CD14-positive monocyte (primary cell): ENCODE measurements at regions not wholly inside any gene's neighbourhood (a gene's known extent, or its start where the extent isn't known, plus 50 kb on each side); places are given as distances from the start of the nearest gene placed in this dataset.

Experiments
- DNase-seq, 3 donors: peaks; one replicate each; pipeline ENCODE4 v3.0.0-alpha.2; 2011 to 2022
- H2AFZ ChIP-seq: 2 replicates; pipeline ENCODE4 v1.6.0; 2012; ENCODE audit warnings: mild to moderate bottlenecking, low read depth, low read length, inconsistent platforms; ENCODE audit not compliant: insufficient read depth, poor library complexity, severe bottlenecking
- H3K27ac ChIP-seq, 2 donors: 1 replicate in 1 of 2; 2 replicates in 1 of 2; pipeline ENCODE4 v1.5.1; 2012 to 2013; ENCODE audit warnings: low read length in 2 of 2, control low read depth in 1 of 2, inconsistent platforms in 1 of 2, low read depth in 1 of 2, mild to moderate bottlenecking in 1 of 2
- H3K27me3 ChIP-seq, 2 donors: one replicate each; pipeline versions ENCODE4 v1.6.0 to v1.6.1; 2011 to 2013; ENCODE audit warnings: low read length in 2 of 2; ENCODE audit not compliant: control insufficient read depth in 2 of 2, insufficient read depth in 2 of 2
- H3K36me3 ChIP-seq, 2 donors: replicated peaks in 1 of 2; 1 replicate in 1 of 2; 2 replicates in 1 of 2; pipeline versions ENCODE4 v1.5.1 to v1.6.1; 2012 to 2013; ENCODE audit warnings: low read length in 2 of 2, control low read depth in 1 of 2, inconsistent platforms in 1 of 2, mild to moderate bottlenecking in 1 of 2; ENCODE audit not compliant: insufficient read depth in 2 of 2, control insufficient read depth in 1 of 2
- H3K4me1 ChIP-seq, 2 donors: 1 replicate in 1 of 2; 2 replicates in 1 of 2; pipeline versions ENCODE4 v1.5.1 to v1.6.1; 2012 to 2013; ENCODE audit warnings: low read length in 2 of 2, control low read depth in 1 of 2, inconsistent platforms in 1 of 2, mild to moderate bottlenecking in 1 of 2, moderate library complexity in 1 of 2; ENCODE audit not compliant: insufficient read depth in 2 of 2, control insufficient read depth in 1 of 2
- H3K4me2 ChIP-seq: replicated peaks from 2 replicates; pipeline ENCODE3; 2012; ENCODE audit warnings: low read length, moderate library complexity, mild to moderate bottlenecking; ENCODE audit not compliant: poor library complexity, severe bottlenecking; ENCODE audit errors: extremely low read depth
- H3K4me3 ChIP-seq, 3 experiments: fragments of 200-600 bp in 1 of 3; sonication (generic) in 1 of 3; replicated peaks in 1 of 3; 1 replicate in 2 of 3; 2 replicates in 1 of 3; pipeline ENCODE4 v1.5.1; 2011 to 2013; ENCODE audit warnings: low read length in 3 of 3, mild to moderate bottlenecking in 3 of 3, control low read depth in 2 of 3, low read depth in 2 of 3, inconsistent platforms in 1 of 3, moderate library complexity in 1 of 3
- H3K79me2 ChIP-seq: 2 replicates; pipeline ENCODE4 v1.6.0; 2012; ENCODE audit warnings: mild to moderate bottlenecking, control low read depth, inconsistent platforms, low read length, moderate library complexity; ENCODE audit not compliant: insufficient read depth
- H3K9ac ChIP-seq: 2 replicates; pipeline ENCODE4 v1.6.0; 2017; ENCODE audit warnings: low read length, mild to moderate bottlenecking; ENCODE audit not compliant: insufficient read depth, poor library complexity, severe bottlenecking
- H3K9me3 ChIP-seq, 2 donors: replicated peaks in 1 of 2; 1 replicate in 1 of 2; 2 replicates in 1 of 2; pipeline versions ENCODE4 v1.5.1 to v1.6.1; 2012 to 2013; ENCODE audit warnings: low read length in 2 of 2, control low read depth in 1 of 2; ENCODE audit not compliant: control insufficient read depth in 1 of 2, insufficient read depth in 1 of 2
- H4K20me1 ChIP-seq: 2 replicates; pipeline ENCODE4 v1.6.0; 2012; ENCODE audit warnings: mild to moderate bottlenecking, low read length, control low read depth, moderate library complexity; ENCODE audit not compliant: insufficient read depth
- H3K27ac Mint-ChIP-seq, 7 donors: one replicate each; pipeline ENCODE4 v1.8.0; 2020; ENCODE audit warnings: mild to moderate bottlenecking in 7 of 7, mixed read lengths in 7 of 7, moderate library complexity in 6 of 7, inconsistent platforms in 2 of 7
- H3K27me3 Mint-ChIP-seq, 3 donors: one replicate each; pipeline ENCODE4 v1.8.0; 2021 to 2022; ENCODE audit warnings: low read depth in 3 of 3, mild to moderate bottlenecking in 3 of 3, mixed read lengths in 3 of 3, moderate library complexity in 3 of 3, inconsistent platforms in 1 of 3
- H3K36me3 Mint-ChIP-seq, 2 donors: one replicate each; pipeline ENCODE4 v1.8.0; 2020; ENCODE audit warnings: mixed read lengths in 2 of 2, inconsistent platforms in 1 of 2, mild to moderate bottlenecking in 1 of 2
- H3K4me1 Mint-ChIP-seq: one replicate; pipeline ENCODE4 v1.8.0; 2020; ENCODE audit warnings: mild to moderate bottlenecking, mixed read lengths
- H3K4me3 Mint-ChIP-seq, 2 donors: one replicate each; pipeline ENCODE4 v1.8.0; 2020; ENCODE audit warnings: mild to moderate bottlenecking in 2 of 2, mixed read lengths in 2 of 2, moderate library complexity in 1 of 2
- H3K9me3 Mint-ChIP-seq, 7 donors: one replicate each; pipeline ENCODE4 v1.8.0; 2020 to 2022; ENCODE audit warnings: mixed read lengths in 7 of 7, mild to moderate bottlenecking in 6 of 7, moderate library complexity in 6 of 7, inconsistent platforms in 2 of 7
- CTCF ChIP-seq: fragments of 200-600 bp; IDR thresholded peaks from one replicate; pipeline ENCODE4 v1.8.0; 2022; ENCODE audit warnings: antibody characterized with exemption, mild to moderate bottlenecking
- WGBS: methylation state at CpG from one replicate; pipeline ENCODE4 v1.1.5; 2013; ENCODE audit warnings: missing lambda C conversion rate; ENCODE audit not compliant: insufficient coverage; 5-methylcytosine and 5-hydroxymethylcytosine counted together
- intact Hi-C, 2 donors: fragments of 100-400 bp; cut with micrococcal nuclease; formaldehyde crosslinking; loops; one replicate each; pipeline versions ENCODE4 v1.15.0 to v1.15.1; 2023

DNA sequence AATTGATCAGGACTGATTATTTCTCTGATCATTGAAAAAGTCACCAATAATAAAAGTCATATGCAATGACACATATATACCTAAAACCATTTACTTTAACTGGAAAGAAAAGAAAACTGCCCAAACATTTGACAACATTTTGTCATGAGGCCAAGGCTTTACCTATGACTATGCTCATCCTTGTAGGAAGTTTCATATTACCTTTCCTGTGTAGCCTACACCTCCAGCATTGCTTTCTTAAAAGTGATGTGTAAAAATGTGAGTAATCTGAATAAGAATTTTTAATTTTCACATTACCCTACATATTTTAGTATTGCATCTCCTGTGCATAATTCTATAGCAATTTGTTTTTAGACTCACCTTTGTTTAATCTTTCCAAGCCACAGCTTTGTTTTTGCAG is 419.8 kb upstream of the FIGN start:
- no peak overlapping the region for H3K27ac ChIP-seq
- no peak overlapping the region for H3K4me2 ChIP-seq
- no peak overlapping the region for H3K9ac ChIP-seq
- no peaks in the 10 kb centered on the region for H3K79me2 ChIP-seq
- H3K9me3 ChIP-seq, result no peaks in the 10 kb centered on the region
- no peaks in the 10 kb centered on the region for H3K4me1 ChIP-seq
- Mint-ChIP-seq H3K27me3 (no peaks in the 10 kb centered on the region), H3K9me3 (peaks cover 0 to 5% (median 3%) of the 10 kb centered on the region in 7 donors), H3K27ac (no peak overlapping the region), H3K36me3 (no peaks in the 10 kb centered on the region), H3K4me1 (no peaks in the 10 kb centered on the region), H3K4me3 (no peak overlapping the region)
- no peak for DNase-seq
- intact Hi-C loops, result no loop called here
- H3K36me3 ChIP-seq, result no peaks in the 10 kb centered on the region
- H3K27me3 ChIP-seq, result no peaks in the 10 kb centered on the region
- H2AFZ ChIP-seq, result no peak overlapping the region
- TF ChIP-seq CTCF, result no peak
- no peaks in the 10 kb centered on the region for H4K20me1 ChIP-seq
- no peak overlapping the region for H3K4me3 ChIP-seq

DNA sequence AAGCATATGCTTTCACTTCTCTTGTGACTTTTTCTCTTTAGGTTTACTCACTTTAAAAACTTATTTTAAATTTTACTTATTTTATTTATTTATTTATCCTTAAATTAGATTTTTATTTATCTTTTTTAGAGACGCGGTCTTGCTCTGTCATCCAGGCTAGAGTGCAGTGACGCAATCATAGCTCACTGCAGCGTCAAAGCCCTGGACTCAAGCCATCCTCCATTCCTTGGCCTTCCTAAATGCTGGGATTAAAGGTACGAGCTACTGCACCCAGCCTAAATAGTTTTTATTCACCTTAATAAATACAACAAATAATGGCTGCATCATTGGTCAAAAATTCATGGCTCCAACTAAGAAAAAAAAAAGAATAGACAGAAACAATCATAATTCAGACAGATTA is 415.7 kb upstream of the FIGN start:
- DNase-seq, result no peak
- no peak for TF ChIP-seq CTCF
- Mint-ChIP-seq H3K9me3 (peaks cover 0 to 3% (median 0%) of the 10 kb centered on the region in 7 donors), H3K36me3 (no peaks in the 10 kb centered on the region), H3K4me1 (no peaks in the 10 kb centered on the region), H3K27me3 (no peaks in the 10 kb centered on the region), H3K4me3 (no peak overlapping the region), H3K27ac (no peak overlapping the region)
- H3K27me3 ChIP-seq, result no peaks in the 10 kb centered on the region
- no peak overlapping the region for H3K4me3 ChIP-seq
- H3K79me2 ChIP-seq, result no peaks in the 10 kb centered on the region
- no peaks in the 10 kb centered on the region for H3K4me1 ChIP-seq
- 65% methylated on average over 3 of the region's 5 CpGs for WGBS
- no peak overlapping the region for H3K4me2 ChIP-seq
- H3K9ac ChIP-seq, result no peak overlapping the region
- intact Hi-C loops, result no loop called here
- no peaks in the 10 kb centered on the region for H4K20me1 ChIP-seq
- H3K27ac ChIP-seq, result no peak overlapping the region
- H3K36me3 ChIP-seq, result no peaks in the 10 kb centered on the region
- no peak overlapping the region for H2AFZ ChIP-seq
- no peaks in the 10 kb centered on the region for H3K9me3 ChIP-seq
